Calu3 (cell line): ENCODE measurements at regions not wholly inside any gene's neighbourhood (a gene's known extent, or its start where the extent isn't known, plus 50 kb on each side); places are given as distances from the start of the nearest gene placed in this dataset.

Experiments
- BruUV-seq: library from RNA; stranded (reverse); fragments of 400-500 nt; replicated peaks from 2 replicates; lab custom pipeline; 2021; lab: Mats Ljungman, UMichigan
- CTCF ChIA-PET: fragments of 300-600 bp; sonication (Branson Sonifier 250); formaldehyde crosslinking; loops from one replicate; lab custom pipeline; 2022; ENCODE audit warnings: antibody characterized with exemption; lab: Charles Lee
- DNase-seq: peaks from one replicate; pipeline ENCODE4 v3.0.0; 2022
- H3K27ac Mint-ChIP-seq: one replicate; pipeline ENCODE4 v1.8.0; 2022; ENCODE audit warnings: mixed read lengths; ENCODE audit not compliant: unreplicated experiment
- H3K27me3 Mint-ChIP-seq: one replicate; pipeline ENCODE4 v1.8.0; 2022; ENCODE audit warnings: mixed read lengths; ENCODE audit not compliant: unreplicated experiment
- H3K36me3 Mint-ChIP-seq: one replicate; pipeline ENCODE4 v1.8.0; 2022; ENCODE audit warnings: mild to moderate bottlenecking, moderate library complexity, mixed read lengths; ENCODE audit not compliant: insufficient read depth, unreplicated experiment
- H3K4me1 Mint-ChIP-seq: one replicate; pipeline ENCODE4 v1.8.0; 2022; ENCODE audit warnings: mild to moderate bottlenecking, low read depth, mixed read lengths; ENCODE audit not compliant: unreplicated experiment
- H3K4me3 Mint-ChIP-seq: one replicate; pipeline ENCODE4 v1.8.0; 2022; ENCODE audit warnings: mild to moderate bottlenecking, low read depth, moderate library complexity, mixed read lengths; ENCODE audit not compliant: unreplicated experiment
- H3K9me3 Mint-ChIP-seq: one replicate; pipeline ENCODE4 v1.8.0; 2022; ENCODE audit warnings: low read depth, mixed read lengths; ENCODE audit not compliant: unreplicated experiment
- intact Hi-C: fragments of 100-400 bp; cut with micrococcal nuclease; formaldehyde crosslinking; loops from one replicate; pipeline ENCODE4 v1.10.0; 2022; ENCODE audit not compliant: unreplicated experiment
- TF ChIP-seq, protein P1 (sequence below): fragments of 200-600 bp; IDR thresholded peaks from one replicate; pipeline ENCODE4 v1.8.0; 2022; ENCODE audit warnings: antibody characterized with exemption; ENCODE audit not compliant: unreplicated experiment

GRCh38 chr1:69400128-69400527 lies 167.6 kb upstream of the LRRC7 start:
- no peak for DNase-seq
- TF ChIP-seq, protein P1, sequence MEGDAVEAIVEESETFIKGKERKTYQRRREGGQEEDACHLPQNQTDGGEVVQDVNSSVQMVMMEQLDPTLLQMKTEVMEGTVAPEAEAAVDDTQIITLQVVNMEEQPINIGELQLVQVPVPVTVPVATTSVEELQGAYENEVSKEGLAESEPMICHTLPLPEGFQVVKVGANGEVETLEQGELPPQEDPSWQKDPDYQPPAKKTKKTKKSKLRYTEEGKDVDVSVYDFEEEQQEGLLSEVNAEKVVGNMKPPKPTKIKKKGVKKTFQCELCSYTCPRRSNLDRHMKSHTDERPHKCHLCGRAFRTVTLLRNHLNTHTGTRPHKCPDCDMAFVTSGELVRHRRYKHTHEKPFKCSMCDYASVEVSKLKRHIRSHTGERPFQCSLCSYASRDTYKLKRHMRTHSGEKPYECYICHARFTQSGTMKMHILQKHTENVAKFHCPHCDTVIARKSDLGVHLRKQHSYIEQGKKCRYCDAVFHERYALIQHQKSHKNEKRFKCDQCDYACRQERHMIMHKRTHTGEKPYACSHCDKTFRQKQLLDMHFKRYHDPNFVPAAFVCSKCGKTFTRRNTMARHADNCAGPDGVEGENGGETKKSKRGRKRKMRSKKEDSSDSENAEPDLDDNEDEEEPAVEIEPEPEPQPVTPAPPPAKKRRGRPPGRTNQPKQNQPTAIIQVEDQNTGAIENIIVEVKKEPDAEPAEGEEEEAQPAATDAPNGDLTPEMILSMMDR = no peak
- intact Hi-C loops = no loop called here
- Mint-ChIP-seq H3K9me3 (peaks cover 6% of the 10 kb centered on the region), H3K4me1 (no peaks in the 10 kb centered on the region), H3K4me3 (no peak overlapping the region), H3K27ac (no peak overlapping the region), H3K27me3 (no peaks in the 10 kb centered on the region), H3K36me3 (no peaks in the 10 kb centered on the region)
- CTCF ChIA-PET = no interaction called here
- no TSS peak for BruUV-seq

- TF ChIP-seq, protein P1 = no peak
- no peak overlapping the region for H3K4me3 Mint-ChIP-seq
- no TSS peak for BruUV-seq
- H3K4me1 Mint-ChIP-seq = no peaks in the 10 kb centered on the region
- H3K27me3 Mint-ChIP-seq = no peaks in the 10 kb centered on the region
- no peak overlapping the region for H3K27ac Mint-ChIP-seq
- H3K36me3 Mint-ChIP-seq = no peaks in the 10 kb centered on the region
- intact Hi-C loops = no loop called here
- DNase-seq = no peak
- CTCF ChIA-PET = no interaction called here
- peaks cover 8% of the 10 kb centered on the region for H3K9me3 Mint-ChIP-seq
These were observed 165.8 kb upstream of the LRRC7 start for GRCh38 chr1:69401879-69402278.

GRCh38 chr1:69403756-69404320 lies 163.9 kb upstream of the LRRC7 start:
- Mint-ChIP-seq H3K9me3 (peaks cover 2% of the 10 kb centered on the region), H3K36me3 (no peaks in the 10 kb centered on the region), H3K4me1 (no peaks in the 10 kb centered on the region), H3K27ac (no peak overlapping the region), H3K27me3 (no peaks in the 10 kb centered on the region), H3K4me3 (no peak overlapping the region)
- TF ChIP-seq, protein P1 = no peak
- intact Hi-C loops = no loop called here
- BruUV-seq = no TSS peak
- no peak for DNase-seq
- CTCF ChIA-PET = interaction anchor here (0.6 to 0.7 kb wide), 2 partner anchors 997 to 1379 kb away, joined by 3 to 5 read pairs; no protein-coding TSS in a partner anchor

DNA sequence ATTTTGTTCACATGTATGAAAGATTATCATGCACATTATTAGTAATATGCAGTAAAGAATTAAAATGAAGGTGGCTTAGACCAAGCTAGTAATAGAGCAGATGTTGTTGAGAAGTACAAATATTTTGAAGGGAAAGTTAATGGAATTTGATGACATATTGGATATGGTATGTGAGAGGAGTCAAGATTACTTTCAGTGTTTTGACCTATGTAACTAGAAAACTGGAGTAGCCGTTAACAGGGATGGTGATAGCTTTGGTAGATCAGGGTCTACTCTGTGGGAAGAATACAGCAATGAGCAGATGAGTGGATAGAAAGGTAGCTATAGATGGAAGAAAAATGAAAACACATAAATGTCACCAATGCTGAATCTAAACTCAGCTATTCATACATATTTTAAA lies 163.2 kb upstream of the LRRC7 start:
- Mint-ChIP-seq H3K9me3 (peaks cover 2% of the 10 kb centered on the region), H3K4me1 (no peaks in the 10 kb centered on the region), H3K4me3 (no peak overlapping the region), H3K36me3 (no peaks in the 10 kb centered on the region), H3K27ac (no peak overlapping the region), H3K27me3 (no peaks in the 10 kb centered on the region)
- DNase-seq = no peak
- TF ChIP-seq, protein P1 = no peak
- no TSS peak for BruUV-seq
- intact Hi-C loops = no loop called here
- CTCF ChIA-PET = no interaction called here
